Tibial nerve (tissue), 4 donors: ENCODE measurements at regions not wholly inside any gene's neighbourhood (a gene's known extent, or its start where the extent isn't known, plus 50 kb on each side); places are given as distances from the start of the nearest gene placed in this dataset.

ENCODE experiments used
- DNase-seq, 2 donors: peaks; one replicate each; pipeline ENCODE4 v3.0.0-alpha.2; 2019; ENCODE audit warnings: low spot score in 2 of 2
- H3K27ac ChIP-seq, 4 donors: fragments of 200-600 bp; sonication (generic) in 3 of 4; one replicate each; pipeline ENCODE4 v1.5.1; 2017 to 2019; ENCODE audit warnings: mild to moderate bottlenecking in 1 of 4
- H3K27me3 ChIP-seq, 2 donors: fragments of 200-600 bp; sonication (generic) in 1 of 2; one replicate each; pipeline versions ENCODE4 v1.5.1 to v1.6.0; 2017 to 2019
- H3K36me3 ChIP-seq, 3 donors: fragments of 200-600 bp; sonication (generic); one replicate each; pipeline ENCODE4 v1.5.1; 2018 to 2019
- H3K4me1 ChIP-seq, 4 donors: fragments of 200-600 bp; sonication (generic) in 3 of 4; one replicate each; pipeline ENCODE4 v1.5.1; 2017 to 2019
- H3K4me3 ChIP-seq, 4 donors: fragments of 200-600 bp; sonication (generic) in 3 of 4; one replicate each; pipeline ENCODE4 v1.5.1; 2017 to 2019; ENCODE audit warnings: mild to moderate bottlenecking in 1 of 4, moderate library complexity in 1 of 4
- H3K9me3 ChIP-seq, 4 donors: fragments of 200-600 bp; sonication (generic) in 3 of 4; one replicate each; pipeline ENCODE4 v1.5.1; 2017 to 2019
- EP300 ChIP-seq, 2 donors: sonication (generic); formaldehyde crosslinking; IDR thresholded peaks; one replicate each; pipeline ENCODE4 v1.6.1; 2017; ENCODE audit warnings: antibody characterized with exemption in 2 of 2, mild to moderate bottlenecking in 1 of 2
- POLR2A ChIP-seq, 2 donors: fragments of 450-650 bp; IDR thresholded peaks; one replicate each; pipeline ENCODE4 v1.6.1; 2017; ENCODE audit warnings: antibody characterized with exemption in 2 of 2, mild to moderate bottlenecking in 2 of 2, moderate library complexity in 2 of 2
- WGBS, 2 donors: methylation state at CpG; one replicate each; pipeline ENCODE4 v1.1.5; 2018; 5-methylcytosine and 5-hydroxymethylcytosine counted together
- TF ChIP-seq, protein P1 (sequence below), 5 experiments: fragments of 200-600 bp in 3 of 5; fragments of 450-650 bp in 2 of 5; sonication (generic) in 3 of 5; IDR thresholded peaks; one replicate each; pipeline ENCODE4 v1.5.1; 2016 to 2019; ENCODE audit warnings: antibody characterized with exemption in 5 of 5, mild to moderate bottlenecking in 3 of 5, moderate library complexity in 2 of 5

GRCh38 chr6:14277405-14277930 lies 159.9 kb downstream of the CD83 start:
- no peaks in the 10 kb centered on the region for H3K36me3 ChIP-seq
- peaks cover 0 to 20% (median 9%) of the 10 kb centered on the region in 4 donors for H3K4me1 ChIP-seq
- peak overlapping the region in 2 of 4 donors; percentile 19 to 57 for H3K27ac ChIP-seq
- DNase-seq, result no peak
- no peak overlapping the region for H3K4me3 ChIP-seq
- WGBS, 2 donors, result 94 to 100% methylated on average over 2 of the region's 2 CpGs
- TF ChIP-seq, protein P1, sequence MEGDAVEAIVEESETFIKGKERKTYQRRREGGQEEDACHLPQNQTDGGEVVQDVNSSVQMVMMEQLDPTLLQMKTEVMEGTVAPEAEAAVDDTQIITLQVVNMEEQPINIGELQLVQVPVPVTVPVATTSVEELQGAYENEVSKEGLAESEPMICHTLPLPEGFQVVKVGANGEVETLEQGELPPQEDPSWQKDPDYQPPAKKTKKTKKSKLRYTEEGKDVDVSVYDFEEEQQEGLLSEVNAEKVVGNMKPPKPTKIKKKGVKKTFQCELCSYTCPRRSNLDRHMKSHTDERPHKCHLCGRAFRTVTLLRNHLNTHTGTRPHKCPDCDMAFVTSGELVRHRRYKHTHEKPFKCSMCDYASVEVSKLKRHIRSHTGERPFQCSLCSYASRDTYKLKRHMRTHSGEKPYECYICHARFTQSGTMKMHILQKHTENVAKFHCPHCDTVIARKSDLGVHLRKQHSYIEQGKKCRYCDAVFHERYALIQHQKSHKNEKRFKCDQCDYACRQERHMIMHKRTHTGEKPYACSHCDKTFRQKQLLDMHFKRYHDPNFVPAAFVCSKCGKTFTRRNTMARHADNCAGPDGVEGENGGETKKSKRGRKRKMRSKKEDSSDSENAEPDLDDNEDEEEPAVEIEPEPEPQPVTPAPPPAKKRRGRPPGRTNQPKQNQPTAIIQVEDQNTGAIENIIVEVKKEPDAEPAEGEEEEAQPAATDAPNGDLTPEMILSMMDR (IDR thresholded peaks at IDR 0.05), result no peak
- no peak for TF ChIP-seq POLR2A (IDR thresholded peaks at IDR 0.05)
- no peak for TF ChIP-seq EP300 (IDR thresholded peaks at IDR 0.05)
- peaks cover 0 to 11% (median 0%) of the 10 kb centered on the region in 4 donors for H3K9me3 ChIP-seq
- H3K27me3 ChIP-seq, result no peaks in the 10 kb centered on the region

DNA sequence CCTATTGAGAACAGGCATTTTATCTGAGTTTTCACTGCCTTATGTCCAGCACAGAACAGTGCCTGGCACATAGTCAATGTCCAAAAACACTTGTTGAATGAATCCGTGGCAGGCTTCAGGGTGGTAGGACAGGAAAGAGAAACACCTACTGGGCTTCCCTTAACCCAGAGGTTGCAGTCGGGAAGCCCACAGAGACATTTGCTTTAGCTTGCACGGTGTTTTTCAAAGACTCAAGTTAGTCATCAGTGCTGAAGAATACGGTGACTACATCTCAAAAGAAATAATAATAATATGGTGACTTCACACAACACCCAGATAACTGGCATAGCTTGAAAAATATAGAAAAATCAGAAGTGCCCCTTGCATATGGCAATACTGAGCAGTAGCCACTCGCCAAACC lies 160.4 kb downstream of the CD83 start:
- WGBS, 2 donors, result 87 to 90% methylated on average over 5 of the region's 5 CpGs
- TF ChIP-seq, protein P1 (IDR thresholded peaks at IDR 0.05), result no peak
- TF ChIP-seq POLR2A (IDR thresholded peaks at IDR 0.05) (no peak), EP300 (IDR thresholded peaks at IDR 0.05) (no peak)

GRCh38 chr6:14278446-14278845 lies 160.9 kb downstream of the CD83 start:
- Histone ChIP-seq H3K27ac (no peak overlapping the region), H3K4me3 (no peak overlapping the region), H3K27me3 (no peaks in the 10 kb centered on the region), H3K4me1 (peaks cover 0 to 20% (median 9%) of the 10 kb centered on the region in 4 donors), H3K9me3 (peaks cover 0 to 7% (median 0%) of the 10 kb centered on the region in 4 donors), H3K36me3 (no peaks in the 10 kb centered on the region)
- no peak for TF ChIP-seq POLR2A (IDR thresholded peaks at IDR 0.05)
- no peak for TF ChIP-seq EP300 (IDR thresholded peaks at IDR 0.05)
- TF ChIP-seq, protein P1 (IDR thresholded peaks at IDR 0.05), result no peak
- DNase-seq, result no peak
- WGBS, 2 donors, result 78 to 80% methylated on average over 6 of the region's 6 CpGs

More for the DNA sequence above, 160.4 kb downstream of the CD83 start:
- Histone ChIP-seq H3K27me3 (no peaks in the 10 kb centered on the region), H3K4me3 (no peak overlapping the region), H3K27ac (no peak overlapping the region), H3K4me1 (peaks cover 0 to 20% (median 9%) of the 10 kb centered on the region in 4 donors), H3K9me3 (peaks cover 0 to 7% (median 0%) of the 10 kb centered on the region in 4 donors), H3K36me3 (no peaks in the 10 kb centered on the region)
- DNase-seq, result no peak

DNA sequence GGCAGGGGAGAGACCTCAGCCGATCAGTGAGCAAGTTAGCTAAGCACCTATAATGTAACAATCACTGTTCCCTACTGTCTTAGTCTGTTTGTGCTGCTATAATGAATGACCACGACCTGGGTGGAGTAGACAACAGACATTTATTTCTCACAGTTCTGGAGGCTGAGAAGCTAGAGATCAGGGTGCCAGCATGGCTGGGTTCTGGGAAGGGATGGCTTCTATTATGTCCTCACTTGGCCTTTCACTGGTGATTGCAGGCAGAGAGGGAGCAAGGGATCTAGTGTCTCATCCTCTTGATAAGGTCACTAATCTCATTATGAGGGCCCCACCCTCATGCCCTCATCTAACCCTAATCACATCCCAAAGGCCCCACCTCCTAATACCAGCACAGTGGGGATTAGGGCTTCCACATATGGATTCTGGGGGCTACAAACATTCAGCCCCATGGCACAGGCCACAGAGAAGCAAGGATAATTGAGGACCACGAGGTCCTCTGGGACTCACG lies 162.5 kb downstream of the CD83 start:
- no peak for TF ChIP-seq POLR2A (IDR thresholded peaks at IDR 0.05)
- TF ChIP-seq EP300 (IDR thresholded peaks at IDR 0.05), result no peak
- TF ChIP-seq, protein P1 (IDR thresholded peaks at IDR 0.05), result no peak
- H3K4me3 ChIP-seq, result no peak overlapping the region
- no peaks in the 10 kb centered on the region for H3K36me3 ChIP-seq
- H3K27ac ChIP-seq, result no peak overlapping the region
- WGBS, 2 donors, result 93% methylated on average over 4 of the region's 4 CpGs
- no peaks in the 10 kb centered on the region for H3K27me3 ChIP-seq
- DNase-seq, result no peak
- H3K9me3 ChIP-seq, result peaks cover 0 to 7% (median 0%) of the 10 kb centered on the region in 4 donors
- peaks cover 0 to 21% (median 9%) of the 10 kb centered on the region in 4 donors for H3K4me1 ChIP-seq

- Histone ChIP-seq H3K36me3 (no peaks in the 10 kb centered on the region), H3K4me3 (no peak overlapping the region), H3K27ac (no peak overlapping the region), H3K27me3 (no peaks in the 10 kb centered on the region), H3K4me1 (peaks cover 0 to 21% (median 5%) of the 10 kb centered on the region in 4 donors), H3K9me3 (peaks cover 0 to 7% (median 0%) of the 10 kb centered on the region in 4 donors)
- 92 to 97% methylated on average over 15 to 17 of the region's 17 CpGs for WGBS, 2 donors
- no peak for TF ChIP-seq POLR2A (IDR thresholded peaks at IDR 0.05)
- TF ChIP-seq EP300 (IDR thresholded peaks at IDR 0.05), result no peak
- TF ChIP-seq, protein P1 (IDR thresholded peaks at IDR 0.05), result no peak
- no peak for DNase-seq
These were observed 163.3 kb downstream of the CD83 start for GRCh38 chr6:14280766-14281293.
